Keratinocyte (primary cell): ENCODE measurements at regions not wholly inside any gene's neighbourhood (a gene's known extent, or its start where the extent isn't known, plus 50 kb on each side); places are given as distances from the start of the nearest gene placed in this dataset.

Experiments used
- DNase-seq: peaks from one replicate; pipeline ENCODE4 v3.0.0-alpha.2; 2011; ENCODE audit warnings: low read depth, missing footprints, low spot score
- FAIRE-seq: peaks from 2 replicates; lab custom pipeline; 2011; peaks lifted over from hg19 to GRCh38; lab: Jason Lieb, UNC
- H2AFZ ChIP-seq: 2 replicates; pipeline ENCODE4 v1.6.0; 2012; ENCODE audit warnings: low read length, control low read depth, inconsistent platforms; ENCODE audit not compliant: control insufficient read depth
- H3K27ac ChIP-seq: 2 replicates; pipeline ENCODE4 v1.5.1; 2011; ENCODE audit warnings: low read length; ENCODE audit not compliant: control insufficient read depth, insufficient read depth
- H3K27me3 ChIP-seq: 3 replicates; pipeline ENCODE4 v1.6.0; 2011; ENCODE audit warnings: low read length; ENCODE audit not compliant: control insufficient read depth, insufficient read depth; ENCODE audit errors: extremely low read depth
- H3K36me3 ChIP-seq, 2 experiments: 2 replicates in 1 of 2; 3 replicates in 1 of 2; pipeline ENCODE4 v1.5.1; 2011; ENCODE audit warnings: low read length in 2 of 2, mild to moderate bottlenecking in 1 of 2; ENCODE audit not compliant: control insufficient read depth in 2 of 2, insufficient read depth in 2 of 2; ENCODE audit errors: extremely low read depth in 1 of 2
- H3K4me1 ChIP-seq: 3 replicates; pipeline ENCODE4 v1.5.1; 2011; ENCODE audit warnings: low read length; ENCODE audit not compliant: control insufficient read depth, insufficient read depth; ENCODE audit errors: extremely low read depth
- H3K4me2 ChIP-seq: 3 replicates; pipeline ENCODE4 v1.6.0; 2011; ENCODE audit warnings: low read depth, low read length; ENCODE audit not compliant: control insufficient read depth, insufficient read depth; ENCODE audit errors: extremely low read depth
- H3K4me3 ChIP-seq, 3 experiments: fragments of 200-600 bp in 1 of 3; sonication (generic) in 1 of 3; 2 replicates in 2 of 3; 3 replicates in 1 of 3; pipeline ENCODE4 v1.5.1; 2011 to 2016; ENCODE audit warnings: low read length in 3 of 3, mild to moderate bottlenecking in 3 of 3, control low read depth in 2 of 3, inconsistent platforms in 1 of 3, low read depth in 1 of 3, mixed read lengths in 1 of 3, mixed run types in 1 of 3, moderate library complexity in 1 of 3; ENCODE audit not compliant: control insufficient read depth in 2 of 3, insufficient read depth in 2 of 3; ENCODE audit errors: extremely low read depth in 1 of 3
- H3K79me2 ChIP-seq: 2 replicates; pipeline ENCODE4 v1.6.0; 2012; ENCODE audit warnings: low read length; ENCODE audit not compliant: control insufficient read depth, insufficient read depth
- H3K9ac ChIP-seq: 3 replicates; pipeline ENCODE4 v1.6.0; 2011; ENCODE audit warnings: low read length; ENCODE audit not compliant: control insufficient read depth, insufficient read depth; ENCODE audit errors: extremely low read depth
- H3K9me1 ChIP-seq: 3 replicates; pipeline ENCODE4 v1.6.0; 2011; ENCODE audit warnings: low read length; ENCODE audit not compliant: control insufficient read depth, insufficient read depth; ENCODE audit errors: extremely low read depth
- H3K9me3 ChIP-seq: 2 replicates; pipeline ENCODE4 v1.5.1; 2012; ENCODE audit warnings: low read depth, low read length; ENCODE audit not compliant: control insufficient read depth
- H4K20me1 ChIP-seq: 3 replicates; pipeline ENCODE4 v1.6.0; 2011; ENCODE audit warnings: low read length; ENCODE audit not compliant: control insufficient read depth, insufficient read depth; ENCODE audit errors: extremely low read depth
- EZH2 ChIP-seq: IDR thresholded peaks from one replicate; pipeline ENCODE4 v1.6.1; 2012; ENCODE audit warnings: inconsistent platforms, mild to moderate bottlenecking, low read length, moderate library complexity
- dilution Hi-C: fragments of 300-500 bp; cut with MboI; formaldehyde crosslinking; loops from one replicate; pipeline ENCODE4 v1.7.0; 2020; ENCODE audit warnings: low sequenced_read_pairs; ENCODE audit not compliant: extremely low pct_ligation_motif_present
- TF ChIP-seq, protein P1 (sequence below), 3 experiments: IDR thresholded peaks in 1 of 3; conservative IDR thresholded peaks in 1 of 3; optimal IDR thresholded peaks in 1 of 3; 2 replicates in 2 of 3; 3 replicates in 1 of 3; pipeline versions ENCODE3 to v1.5.1; 2011; ENCODE audit warnings: low read length in 3 of 3, mild to moderate bottlenecking in 3 of 3, moderate library complexity in 2 of 3, control low read depth in 1 of 3, inconsistent platforms in 1 of 3; ENCODE audit not compliant: insufficient read depth in 2 of 3; ENCODE audit errors: extremely low read depth in 1 of 3

DNA sequence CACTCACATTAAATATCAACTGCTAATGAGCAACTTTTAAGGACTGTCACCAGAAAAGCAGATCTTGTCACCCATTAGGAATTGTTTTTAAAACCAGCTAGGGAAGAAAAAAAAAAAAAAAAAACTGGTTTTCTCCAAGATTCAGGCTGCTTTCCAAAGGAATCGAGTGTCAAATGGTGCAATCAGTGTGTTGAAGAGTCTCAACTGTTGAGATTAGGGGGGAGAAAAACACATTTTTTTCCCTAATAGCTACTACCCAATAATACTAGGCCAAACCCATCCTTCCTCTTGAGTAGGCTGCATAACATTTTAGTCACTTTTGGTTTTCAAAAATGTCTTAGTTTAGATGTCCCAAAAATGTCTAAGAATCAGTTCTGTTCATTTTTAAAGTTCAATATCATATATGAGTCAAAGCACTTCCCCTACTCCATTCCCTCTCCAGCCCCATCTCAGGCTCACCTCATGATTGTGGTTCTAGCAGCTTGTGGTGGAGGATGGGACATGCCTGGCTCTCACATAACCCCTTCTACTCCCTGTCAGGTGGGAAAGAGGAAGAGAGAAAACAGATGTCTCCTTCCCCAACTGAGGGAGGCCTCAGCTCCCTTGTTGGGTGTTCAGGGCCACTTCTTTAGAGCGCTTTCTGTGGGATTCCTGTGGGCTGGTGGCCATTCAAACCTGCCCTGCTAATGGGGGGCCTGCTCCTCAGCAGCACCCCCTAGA lies 193.6 kb downstream of the CWF19L2 start:
- H3K4me2 ChIP-seq = no peak overlapping the region
- no peaks in the 10 kb centered on the region for H3K36me3 ChIP-seq
- no peaks in the 10 kb centered on the region for H3K9me1 ChIP-seq
- H3K27ac ChIP-seq = no peak overlapping the region
- DNase-seq (no peak), FAIRE-seq (no peak)
- no peak overlapping the region for H3K4me3 ChIP-seq
- no peak for TF ChIP-seq EZH2
- H3K79me2 ChIP-seq = no peaks in the 10 kb centered on the region
- no peaks in the 10 kb centered on the region for H3K9me3 ChIP-seq
- dilution Hi-C loops = no loop called here
- no peaks in the 10 kb centered on the region for H4K20me1 ChIP-seq
- H3K4me1 ChIP-seq = no peaks in the 10 kb centered on the region
- H3K27me3 ChIP-seq = no peaks in the 10 kb centered on the region
- H2AFZ ChIP-seq = no peak overlapping the region
- H3K9ac ChIP-seq = no peak overlapping the region

DNA sequence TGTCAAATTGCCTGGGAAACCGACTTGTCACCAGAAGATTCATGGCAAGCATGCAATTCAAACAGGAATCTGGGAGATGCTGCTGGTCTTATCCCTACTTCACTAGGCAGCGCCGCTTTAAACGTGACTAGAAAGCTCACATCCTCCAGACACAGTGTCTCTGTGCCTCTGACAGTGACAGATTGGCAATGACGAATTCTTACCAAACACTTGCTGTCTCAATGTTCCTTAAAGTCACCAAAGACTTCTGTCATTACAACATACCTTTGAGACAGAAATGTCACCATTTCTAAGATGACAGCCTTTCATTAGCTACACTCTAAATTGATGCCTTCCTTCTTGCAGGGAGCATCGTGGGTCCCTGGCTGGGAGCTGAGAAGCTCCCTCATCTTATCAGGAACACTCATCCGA lies 197.8 kb downstream of the CWF19L2 start:
- FAIRE-seq = no peak

More for the DNA sequence above, 197.8 kb downstream of the CWF19L2 start:
- Histone ChIP-seq H2AFZ (no peak overlapping the region), H3K27ac (no peak overlapping the region), H3K4me3 (no peak overlapping the region), H3K4me2 (no peak overlapping the region), H3K4me1 (no peaks in the 10 kb centered on the region), H3K9me3 (no peaks in the 10 kb centered on the region), H4K20me1 (no peaks in the 10 kb centered on the region), H3K27me3 (no peaks in the 10 kb centered on the region), H3K9me1 (no peaks in the 10 kb centered on the region), H3K36me3 (no peaks in the 10 kb centered on the region), H3K9ac (no peak overlapping the region), H3K79me2 (no peaks in the 10 kb centered on the region)
- dilution Hi-C loops = no loop called here
- no peak for TF ChIP-seq EZH2
- TF ChIP-seq, protein P1, sequence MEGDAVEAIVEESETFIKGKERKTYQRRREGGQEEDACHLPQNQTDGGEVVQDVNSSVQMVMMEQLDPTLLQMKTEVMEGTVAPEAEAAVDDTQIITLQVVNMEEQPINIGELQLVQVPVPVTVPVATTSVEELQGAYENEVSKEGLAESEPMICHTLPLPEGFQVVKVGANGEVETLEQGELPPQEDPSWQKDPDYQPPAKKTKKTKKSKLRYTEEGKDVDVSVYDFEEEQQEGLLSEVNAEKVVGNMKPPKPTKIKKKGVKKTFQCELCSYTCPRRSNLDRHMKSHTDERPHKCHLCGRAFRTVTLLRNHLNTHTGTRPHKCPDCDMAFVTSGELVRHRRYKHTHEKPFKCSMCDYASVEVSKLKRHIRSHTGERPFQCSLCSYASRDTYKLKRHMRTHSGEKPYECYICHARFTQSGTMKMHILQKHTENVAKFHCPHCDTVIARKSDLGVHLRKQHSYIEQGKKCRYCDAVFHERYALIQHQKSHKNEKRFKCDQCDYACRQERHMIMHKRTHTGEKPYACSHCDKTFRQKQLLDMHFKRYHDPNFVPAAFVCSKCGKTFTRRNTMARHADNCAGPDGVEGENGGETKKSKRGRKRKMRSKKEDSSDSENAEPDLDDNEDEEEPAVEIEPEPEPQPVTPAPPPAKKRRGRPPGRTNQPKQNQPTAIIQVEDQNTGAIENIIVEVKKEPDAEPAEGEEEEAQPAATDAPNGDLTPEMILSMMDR (optimal IDR thresholded peaks at IDR 0.05 in 1 of 3, IDR thresholded peaks at IDR 0.05 in 1 of 3, conservative IDR thresholded peaks at IDR 0.05 in 1 of 3; ENCODE audit: extremely low read depth in 1 of 3, insufficient read depth in 2 of 3, low read length in 3 of 3) = no peak
- no peak for DNase-seq
